GM21723 (cell line): ENCODE measurements at regions not wholly inside any gene's neighbourhood (a gene's known extent, or its start where the extent isn't known, plus 50 kb on each side); places are given as distances from the start of the nearest gene placed in this dataset.
"Not testable (repeated sequence)": the region's sequence is repeated elsewhere in the genome, so short reads cannot be mapped to it uniquely, and the experiment has no call there.

Experiments
- ATAC-seq: cut with Tn5 transposase; IDR thresholded peaks from one replicate; pipeline ENCODE4 v1.9.1; 2021; ENCODE audit warnings: mild to moderate bottlenecking, moderate library complexity; ENCODE audit not compliant: unreplicated experiment

DNA sequence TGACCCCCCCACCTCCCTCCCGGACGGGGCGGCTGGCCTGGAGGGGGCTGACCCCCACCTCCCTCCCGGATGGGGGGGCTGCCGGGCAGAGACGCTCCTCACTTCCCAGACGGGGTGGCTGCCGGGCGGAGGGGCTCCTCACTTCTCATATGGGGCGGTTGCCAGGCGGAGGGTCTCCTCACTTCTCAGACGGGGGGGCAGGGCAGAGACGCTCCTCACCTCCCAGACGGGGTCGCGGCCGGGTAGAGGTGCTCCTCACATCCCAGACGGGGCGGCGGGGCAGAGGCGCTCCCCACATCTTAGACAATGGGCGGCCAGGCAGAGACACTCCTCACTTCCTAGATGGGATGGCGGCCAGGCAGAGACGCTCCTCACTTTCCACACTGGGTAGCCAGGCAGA lies 251.9 kb upstream of the PTBP2 start:
- not testable (repeated sequence) for ATAC-seq

DNA sequence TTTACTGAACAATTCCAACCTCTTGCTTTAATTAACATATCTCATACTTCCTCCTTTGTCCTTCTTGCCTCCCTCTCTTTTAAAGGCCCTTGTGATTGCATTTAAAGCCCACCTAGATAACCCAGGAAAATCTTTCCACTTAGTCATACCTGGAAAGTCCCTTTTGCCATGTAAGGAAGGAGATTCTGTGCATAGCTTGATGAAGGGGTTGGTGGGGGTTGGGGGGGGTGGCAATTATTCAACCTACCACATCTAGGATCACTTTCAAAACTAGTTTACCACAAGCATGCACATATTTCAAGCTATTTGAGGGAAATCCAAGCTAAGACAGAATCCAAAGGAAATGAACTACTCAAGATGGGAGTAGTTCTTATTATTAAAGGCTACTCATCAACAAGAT lies 249.1 kb upstream of the PTBP2 start:
- no peak for ATAC-seq

- no peak for ATAC-seq
Measured at GRCh38 chr1:96473791-96474434, 247.7 kb upstream of the PTBP2 start.

- ATAC-seq, result no peak
Measured at GRCh38 chr1:96474985-96475743, 246.4 kb upstream of the PTBP2 start.

DNA sequence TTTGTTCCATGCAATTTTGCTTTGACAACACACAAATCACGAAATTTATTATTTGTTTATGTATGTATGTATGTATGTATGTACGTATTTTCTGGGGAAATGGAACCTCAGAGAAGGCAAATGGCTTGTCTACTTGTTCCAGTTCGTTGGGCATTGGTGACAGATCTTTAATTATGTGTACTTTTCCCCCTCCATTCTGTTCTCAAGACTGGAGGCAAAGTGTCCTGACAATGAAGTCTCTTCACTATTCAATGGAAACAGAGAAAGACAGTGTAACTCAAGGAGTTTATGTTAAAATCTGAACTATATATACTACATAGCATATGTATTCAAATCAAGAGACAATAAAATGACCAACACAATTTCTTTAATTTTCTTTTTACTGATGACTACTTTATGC lies 245.7 kb upstream of the PTBP2 start:
- ATAC-seq, result no peak

GRCh38 chr1:96478228-96478627 lies 243.4 kb upstream of the PTBP2 start:
- no peak for ATAC-seq

- ATAC-seq, result no peak
Measured at GRCh38 chr1:96481409-96481808, 240.2 kb upstream of the PTBP2 start.

GRCh38 chr1:96482616-96483015 lies 239.0 kb upstream of the PTBP2 start:
- no peak for ATAC-seq

- ATAC-seq, result no peak
Measured at GRCh38 chr1:96487394-96487793, 234.2 kb upstream of the PTBP2 start.

GRCh38 chr1:96487971-96488370 lies 233.6 kb upstream of the PTBP2 start:
- ATAC-seq, result no peak

- ATAC-seq, result no peak
Measured at GRCh38 chr1:96488777-96489176, 232.8 kb upstream of the PTBP2 start.

DNA sequence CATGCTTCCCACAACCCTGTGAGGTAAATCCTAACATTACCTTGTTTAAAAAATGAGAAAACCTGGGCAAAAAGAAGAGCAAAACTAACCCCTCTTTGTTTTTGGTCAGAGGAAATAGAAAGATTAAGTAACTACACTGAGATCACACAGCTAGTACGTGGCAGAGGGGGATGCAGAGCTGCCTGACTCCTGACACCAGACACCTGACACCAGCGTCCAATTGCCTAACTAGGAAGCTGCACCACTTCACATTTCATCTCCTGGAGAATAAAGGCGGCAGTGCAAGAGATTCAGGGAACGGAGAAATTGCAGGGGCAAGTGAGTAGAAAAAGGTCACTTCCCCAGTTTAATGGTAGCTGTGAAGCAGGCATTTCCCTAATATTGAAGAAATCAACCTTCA lies 229.3 kb upstream of the PTBP2 start:
- ATAC-seq, result no peak

- no peak for ATAC-seq
Measured at GRCh38 chr1:96498744-96499340, 222.7 kb upstream of the PTBP2 start.

- no peak for ATAC-seq
Measured at GRCh38 chr1:96508233-96508632, 213.4 kb upstream of the PTBP2 start.

- no peak for ATAC-seq
Measured at GRCh38 chr1:96509339-96509738, 212.2 kb upstream of the PTBP2 start.

- no peak for ATAC-seq
Measured at GRCh38 chr1:96509951-96510350, 211.6 kb upstream of the PTBP2 start.

GRCh38 chr1:96510391-96510790 lies 211.2 kb upstream of the PTBP2 start:
- ATAC-seq, result no peak

GRCh38 chr1:96510911-96511310 lies 210.7 kb upstream of the PTBP2 start:
- ATAC-seq, result no peak

GRCh38 chr1:96513136-96513535 lies 208.4 kb upstream of the PTBP2 start:
- ATAC-seq, result no peak

- peak; percentile 89 for ATAC-seq
Measured at GRCh38 chr1:96515430-96515829, 206.2 kb upstream of the PTBP2 start.

- peak; percentile 58 for ATAC-seq
Measured at GRCh38 chr1:96515925-96516324, 205.7 kb upstream of the PTBP2 start.

DNA sequence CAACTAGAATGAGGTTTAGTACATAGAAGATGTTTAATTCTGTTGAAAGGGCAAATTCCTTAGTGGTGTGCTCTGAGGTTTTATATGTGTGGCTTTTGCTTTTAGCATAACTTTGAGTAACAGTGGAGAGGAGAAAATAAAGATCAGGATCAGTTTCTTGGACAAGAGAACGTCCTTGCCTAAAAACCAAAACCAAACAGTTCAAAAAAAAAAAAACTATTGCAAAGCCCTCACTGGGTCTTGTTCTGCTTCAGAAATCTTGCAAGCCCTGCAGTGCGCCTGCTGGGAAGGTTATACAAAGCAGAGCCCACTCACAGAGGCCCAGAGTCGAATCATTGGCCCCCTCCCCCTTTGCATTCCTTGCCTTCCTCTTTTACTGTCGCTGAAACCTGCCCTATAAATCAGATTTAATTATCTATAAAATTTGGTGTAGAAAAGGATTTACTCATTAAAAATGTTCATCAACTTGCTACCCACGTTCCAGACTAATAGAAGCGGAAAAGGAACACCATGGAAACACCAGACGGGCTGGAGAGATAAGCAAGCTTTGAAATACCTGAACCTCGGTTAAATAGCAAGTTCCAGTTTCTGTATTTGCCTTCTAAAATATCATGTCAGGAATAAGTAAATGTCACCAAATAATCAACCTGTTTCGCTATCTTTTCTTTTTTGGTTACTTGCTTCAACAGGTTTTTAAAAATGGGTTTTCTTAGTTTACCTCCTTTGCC lies 201.6 kb upstream of the PTBP2 start:
- ATAC-seq, result no peak
